GM12865 (cell line): ENCODE measurements at regions not wholly inside any gene's neighbourhood (a gene's known extent, or its start where the extent isn't known, plus 50 kb on each side); places are given as distances from the start of the nearest gene placed in this dataset.
"Not testable (repeated sequence)": the region's sequence is repeated elsewhere in the genome, so short reads cannot be mapped to it uniquely, and the experiment has no call there.

Experiments used
- DNase-seq: peaks from one replicate; pipeline ENCODE4 v3.0.0; 2010; ENCODE audit warnings: low read depth
- H3K4me3 ChIP-seq: 2 replicates; pipeline ENCODE4 v1.5.1; 2011; ENCODE audit warnings: mild to moderate bottlenecking, low read depth, low read length, control low read depth
- CTCF ChIP-seq: IDR thresholded peaks from 2 replicates; pipeline ENCODE4 v1.5.1; 2011; ENCODE audit warnings: low read length, control low read depth, low read depth, inconsistent platforms; ENCODE audit not compliant: insufficient read depth; ENCODE audit errors: missing control alignments

GRCh38 chr6:165769401-165769800 is 106.4 kb upstream of the PDE10A start:
- TF ChIP-seq CTCF = no peak
- no peak overlapping the region for H3K4me3 ChIP-seq

GRCh38 chr6:165768961-165769360 is 105.9 kb upstream of the PDE10A start:
- no peak for DNase-seq
- no peak overlapping the region for H3K4me3 ChIP-seq
- no peak for TF ChIP-seq CTCF

More at GRCh38 chr6:165769401-165769800, 106.4 kb upstream of the PDE10A start:
- no peak for DNase-seq

- DNase-seq = no peak
- no peak overlapping the region for H3K4me3 ChIP-seq
- no peak for TF ChIP-seq CTCF
Measured at GRCh38 chr6:165767228-165767627, 104.2 kb upstream of the PDE10A start.

- DNase-seq = no peak
- H3K4me3 ChIP-seq = no peak overlapping the region
Measured at GRCh38 chr6:165766457-165766856, 103.4 kb upstream of the PDE10A start.

GRCh38 chr6:165766026-165766425 is 103.0 kb upstream of the PDE10A start:
- no peak for DNase-seq
- no peak for TF ChIP-seq CTCF

More at GRCh38 chr6:165766457-165766856, 103.4 kb upstream of the PDE10A start:
- no peak for TF ChIP-seq CTCF

GRCh38 chr6:165765256-165765655 is 102.2 kb upstream of the PDE10A start:
- not testable (repeated sequence) for H3K4me3 ChIP-seq, DNase-seq

More at GRCh38 chr6:165766026-165766425, 103.0 kb upstream of the PDE10A start:
- H3K4me3 ChIP-seq = no peak overlapping the region

- no peak for DNase-seq
- H3K4me3 ChIP-seq = no peak overlapping the region
- TF ChIP-seq CTCF = no peak
Measured at GRCh38 chr6:165762876-165763275, 99.8 kb upstream of the PDE10A start.
